Transverse colon (tissue), 4 donors: ENCODE measurements at regions not wholly inside any gene's neighbourhood (a gene's known extent, or its start where the extent isn't known, plus 50 kb on each side); places are given as distances from the start of the nearest gene placed in this dataset.

ENCODE experiments used
- DNase-seq: peaks from one replicate; pipeline ENCODE4 v3.0.0-alpha.2; 2019
- H3K27ac ChIP-seq, 4 donors: fragments of 200-600 bp; sonication (generic); 2 replicates each; pipeline ENCODE4 v1.5.1; 2016 to 2018; ENCODE audit warnings: inconsistent platforms in 4 of 4
- H3K27me3 ChIP-seq: fragments of 200-600 bp; sonication (generic); 2 replicates; pipeline ENCODE4 v1.5.1; 2017; ENCODE audit warnings: inconsistent platforms
- H3K36me3 ChIP-seq, 4 donors: fragments of 200-600 bp; sonication (generic); 2 replicates each; pipeline ENCODE4 v1.5.1; 2017 to 2019; ENCODE audit warnings: inconsistent platforms in 4 of 4
- H3K4me1 ChIP-seq, 4 donors: fragments of 200-600 bp; sonication (generic); 2 replicates each; pipeline ENCODE4 v1.5.1; 2017 to 2020; ENCODE audit warnings: inconsistent platforms in 4 of 4
- H3K4me3 ChIP-seq, 4 donors: fragments of 200-600 bp; sonication (generic); 1 replicate in 1 of 4; 2 replicates in 3 of 4; pipeline versions ENCODE4 v1.5.1 to v1.6.1; 2017 to 2019; ENCODE audit warnings: inconsistent platforms in 4 of 4
- H3K9me3 ChIP-seq, 2 donors: fragments of 200-600 bp; sonication (generic); 2 replicates each; pipeline ENCODE4 v1.5.1; 2017 to 2019; ENCODE audit warnings: inconsistent platforms in 2 of 2
- CTCF ChIP-seq, 5 experiments: fragments of 200-600 bp in 3 of 5; fragments of 450-650 bp in 2 of 5; sonication (generic) in 3 of 5; IDR thresholded peaks; 1 replicate in 2 of 5; 2 replicates in 3 of 5; pipeline ENCODE4 v1.5.1; 2016 to 2017; ENCODE audit warnings: antibody characterized with exemption in 5 of 5, inconsistent platforms in 3 of 5, mild to moderate bottlenecking in 2 of 5, moderate library complexity in 1 of 5
- EP300 ChIP-seq: sonication (generic); formaldehyde crosslinking; IDR thresholded peaks from one replicate; pipeline ENCODE4 v1.6.1; 2017; ENCODE audit warnings: antibody characterized with exemption, low read depth
- POLR2A ChIP-seq: fragments of 450-650 bp; IDR thresholded peaks from one replicate; pipeline ENCODE4 v1.6.1; 2016; ENCODE audit warnings: antibody characterized with exemption, mild to moderate bottlenecking, moderate library complexity
- POLR2AphosphoS5 ChIP-seq, 3 donors: sonication (generic); formaldehyde crosslinking; IDR thresholded peaks; one replicate each; pipeline ENCODE4 v1.6.1; 2016; ENCODE audit warnings: antibody characterized with exemption in 3 of 3
- WGBS, 2 donors: methylation state at CpG; one replicate each; pipeline ENCODE4 v1.1.5; 2018; ENCODE audit warnings: low coverage in 1 of 2; 5-methylcytosine and 5-hydroxymethylcytosine counted together
- in situ Hi-C, 4 donors: fragments of 200-750 bp; cut with MboI; loops; one replicate each; pipeline versions ENCODE4 v1.15.0 to v1.15.1; 2017; ENCODE audit warnings: low sequenced_read_pairs in 3 of 4, low pct_ligation_motif_present in 1 of 4, low pct_unique_long_range_greater_than_20kb in 1 of 4
- intact Hi-C: fragments of 100-400 bp; cut with DNase I; formaldehyde crosslinking; loops from one replicate; pipeline ENCODE4 v1.15.1; 2023; ENCODE audit warnings: low total_unique reads

- Histone ChIP-seq H3K4me1 (peaks cover 0 to 8% (median 0%) of the 10 kb centered on the region in 4 donors), H3K27me3 (peaks cover 67% of the 10 kb centered on the region), H3K4me3 (peak overlapping the region; percentile 34 to 59 (median 49)), H3K27ac (peak overlapping the region; percentile 51 to 78 (median 75)), H3K9me3 (no peaks in the 10 kb centered on the region), H3K36me3 (no peaks in the 10 kb centered on the region)
- TF ChIP-seq EP300: no peak
- peak in 1 of 3 donors; percentile 20 for TF ChIP-seq POLR2AphosphoS5 (IDR thresholded peaks at IDR 0.05)
- no peak for TF ChIP-seq CTCF (IDR thresholded peaks at IDR 0.05)
- TF ChIP-seq POLR2A: no peak
- in situ Hi-C loops (no loop called here), intact Hi-C loops (no loop called here)
- peak; percentile 24 for DNase-seq
- WGBS, 2 donors: 0 to 13% methylated on average over 1 to 27 of the region's 46 CpGs
These were observed 62.6 kb downstream of the SMUG1 start for GRCh38 chr12:54126029-54126695.

GRCh38 chr12:54126696-54127537 lies 61.9 kb downstream of the SMUG1 start:
- in situ Hi-C loops: no loop called here

GRCh38 chr12:54127538-54128259 lies 61.1 kb downstream of the SMUG1 start:
- TF ChIP-seq POLR2A: no peak
- no peak for TF ChIP-seq EP300
- no peak for TF ChIP-seq CTCF (IDR thresholded peaks at IDR 0.05)
- TF ChIP-seq POLR2AphosphoS5 (IDR thresholded peaks at IDR 0.05): no peak
- peak overlapping the region in 3 of 4 donors; percentile 72 to 78 (median 78) for H3K27ac ChIP-seq
- intact Hi-C loops: no loop called here

More at GRCh38 chr12:54126696-54127537, 61.9 kb downstream of the SMUG1 start:
- no peaks in the 10 kb centered on the region for H3K9me3 ChIP-seq
- peak overlapping the region; percentile 34 to 59 (median 49) for H3K4me3 ChIP-seq
- 0 to 9% methylated on average over 2 to 31 of the region's 31 CpGs for WGBS, 2 donors
- H3K27me3 ChIP-seq: peaks cover 59% of the 10 kb centered on the region
- TF ChIP-seq CTCF (IDR thresholded peaks at IDR 0.05) (no peak), POLR2AphosphoS5 (IDR thresholded peaks at IDR 0.05) (peak; percentile 25 to 47 (median 38))
- no peaks in the 10 kb centered on the region for H3K36me3 ChIP-seq
- peak overlapping the region; percentile 51 to 78 (median 75) for H3K27ac ChIP-seq
- peak; percentile 55 for DNase-seq
- peaks cover 0 to 8% (median 0%) of the 10 kb centered on the region in 4 donors for H3K4me1 ChIP-seq
- intact Hi-C loops: no loop called here

GRCh38 chr12:54128416-54128815 lies 60.4 kb downstream of the SMUG1 start:
- Histone ChIP-seq H3K36me3 (no peaks in the 10 kb centered on the region), H3K9me3 (no peaks in the 10 kb centered on the region), H3K27ac (peak overlapping the region in 1 of 4 donors; percentile 5), H3K4me1 (peaks cover 0 to 8% (median 0%) of the 10 kb centered on the region in 4 donors), H3K27me3 (peaks cover 65% of the 10 kb centered on the region), H3K4me3 (no peak overlapping the region)
- WGBS, 2 donors: 73 to 74% methylated on average over 2 to 3 of the region's 3 CpGs
- TF ChIP-seq CTCF (IDR thresholded peaks at IDR 0.05) (no peak), POLR2A (no peak), EP300 (no peak), POLR2AphosphoS5 (IDR thresholded peaks at IDR 0.05) (no peak)
- DNase-seq: no peak
- intact Hi-C loops: no loop called here
- in situ Hi-C loops: no loop called here

More at GRCh38 chr12:54127538-54128259, 61.1 kb downstream of the SMUG1 start:
- H3K4me3 ChIP-seq: peak overlapping the region in 3 of 4 donors; percentile 34 to 59 (median 39)
- no peak for DNase-seq
- H3K4me1 ChIP-seq: peaks cover 0 to 8% (median 0%) of the 10 kb centered on the region in 4 donors
- WGBS, 2 donors: 79% methylated on average over 19 of the region's 19 CpGs; no CpG with 5 or more reads in 1 of the 2 donors
- peaks cover 66% of the 10 kb centered on the region for H3K27me3 ChIP-seq
- H3K36me3 ChIP-seq: no peaks in the 10 kb centered on the region
- in situ Hi-C loops: no loop called here
- no peaks in the 10 kb centered on the region for H3K9me3 ChIP-seq
